ENCODE measurements at regions not wholly inside any gene's neighbourhood (a gene's known extent, or its start where the extent isn't known, plus 50 kb on each side); places are given as distances from the start of the nearest gene placed in this dataset.

GRCh38 chr18:70420146-70420898 is 131.5 kb downstream of the SOCS6 start:
- no peak for DNase-seq (ENCODE audit: extremely low spot score)
- ChIA-PET CTCF (no interaction called here), POLR2A (no interaction called here)
- TF ChIP-seq, protein P1, sequence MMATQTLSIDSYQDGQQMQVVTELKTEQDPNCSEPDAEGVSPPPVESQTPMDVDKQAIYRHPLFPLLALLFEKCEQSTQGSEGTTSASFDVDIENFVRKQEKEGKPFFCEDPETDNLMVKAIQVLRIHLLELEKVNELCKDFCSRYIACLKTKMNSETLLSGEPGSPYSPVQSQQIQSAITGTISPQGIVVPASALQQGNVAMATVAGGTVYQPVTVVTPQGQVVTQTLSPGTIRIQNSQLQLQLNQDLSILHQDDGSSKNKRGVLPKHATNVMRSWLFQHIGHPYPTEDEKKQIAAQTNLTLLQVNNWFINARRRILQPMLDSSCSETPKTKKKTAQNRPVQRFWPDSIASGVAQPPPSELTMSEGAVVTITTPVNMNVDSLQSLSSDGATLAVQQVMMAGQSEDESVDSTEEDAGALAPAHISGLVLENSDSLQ (IDR thresholded peaks at IDR 0.05), result no peak
- no peak for TF ChIP-seq L3MBTL2 (conservative IDR thresholded peaks at IDR 0.05)
- no peak for TF ChIP-seq HDGF (IDR thresholded peaks at IDR 0.05; ENCODE audit: borderline replicate concordance)
- no peak for TF ChIP-seq TARDBP (IDR thresholded peaks at IDR 0.05)
- TF ChIP-seq FOXM1 (IDR thresholded peaks at IDR 0.05; ENCODE audit: borderline replicate concordance), result no peak
- TF ChIP-seq CTBP1 (IDR thresholded peaks at IDR 0.05; ENCODE audit: borderline replicate concordance), result no peak
- TF ChIP-seq ZNF384 (IDR thresholded peaks at IDR 0.05), result no peak
- no peak for TF ChIP-seq FOXK2 (IDR thresholded peaks at IDR 0.05)
- TF ChIP-seq ARNT (IDR thresholded peaks at IDR 0.05), result no peak
- TF ChIP-seq LEF1 (IDR thresholded peaks at IDR 0.05; ENCODE audit: borderline replicate concordance), result no peak
- no peak for TF ChIP-seq BHLHE40 (IDR thresholded peaks at IDR 0.05; ENCODE audit: borderline replicate concordance)
- no peak for TF ChIP-seq NFRKB (IDR thresholded peaks at IDR 0.05)
- TF ChIP-seq SUZ12 (IDR thresholded peaks at IDR 0.05), result no peak
- no peak for TF ChIP-seq FOXA1 (IDR thresholded peaks at IDR 0.05)
- no peak for TF ChIP-seq SP1 (IDR thresholded peaks at IDR 0.05)
- no peak for TF ChIP-seq ELF4 (IDR thresholded peaks at IDR 0.05)

DNA sequence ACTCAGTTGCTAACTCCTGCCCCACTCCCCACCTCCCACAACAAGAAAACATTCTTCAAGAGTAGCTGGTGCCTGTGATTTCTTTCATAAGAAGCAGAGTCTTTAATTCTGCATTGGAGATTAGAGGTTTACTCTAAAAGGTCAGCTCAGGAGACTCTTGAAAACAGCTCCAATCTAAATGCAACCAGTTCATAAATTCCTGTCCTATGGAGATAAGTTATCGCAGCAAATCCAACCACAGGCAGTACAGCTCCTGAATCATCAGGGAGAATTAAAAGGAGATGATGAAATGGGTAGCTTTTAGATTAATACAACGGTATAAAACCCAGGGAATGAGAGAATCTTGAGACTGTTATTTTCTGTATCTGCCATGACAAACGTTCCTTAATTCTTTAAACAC is 130.7 kb downstream of the SOCS6 start:
- POLR2A ChIA-PET, result no interaction called here
- TF ChIP-seq ELF4 (IDR thresholded peaks at IDR 0.05) (no peak), SP1 (IDR thresholded peaks at IDR 0.05) (no peak), FOXM1 (IDR thresholded peaks at IDR 0.05; ENCODE audit: borderline replicate concordance) (no peak), ARNT (IDR thresholded peaks at IDR 0.05) (no peak), BHLHE40 (IDR thresholded peaks at IDR 0.05; ENCODE audit: borderline replicate concordance) (no peak), HDGF (IDR thresholded peaks at IDR 0.05; ENCODE audit: borderline replicate concordance) (no peak)
- TF ChIP-seq, protein P1 (IDR thresholded peaks at IDR 0.05), result no peak
- CTCF ChIA-PET, result no interaction called here
- DNase-seq (ENCODE audit: extremely low spot score), result no peak

DNA sequence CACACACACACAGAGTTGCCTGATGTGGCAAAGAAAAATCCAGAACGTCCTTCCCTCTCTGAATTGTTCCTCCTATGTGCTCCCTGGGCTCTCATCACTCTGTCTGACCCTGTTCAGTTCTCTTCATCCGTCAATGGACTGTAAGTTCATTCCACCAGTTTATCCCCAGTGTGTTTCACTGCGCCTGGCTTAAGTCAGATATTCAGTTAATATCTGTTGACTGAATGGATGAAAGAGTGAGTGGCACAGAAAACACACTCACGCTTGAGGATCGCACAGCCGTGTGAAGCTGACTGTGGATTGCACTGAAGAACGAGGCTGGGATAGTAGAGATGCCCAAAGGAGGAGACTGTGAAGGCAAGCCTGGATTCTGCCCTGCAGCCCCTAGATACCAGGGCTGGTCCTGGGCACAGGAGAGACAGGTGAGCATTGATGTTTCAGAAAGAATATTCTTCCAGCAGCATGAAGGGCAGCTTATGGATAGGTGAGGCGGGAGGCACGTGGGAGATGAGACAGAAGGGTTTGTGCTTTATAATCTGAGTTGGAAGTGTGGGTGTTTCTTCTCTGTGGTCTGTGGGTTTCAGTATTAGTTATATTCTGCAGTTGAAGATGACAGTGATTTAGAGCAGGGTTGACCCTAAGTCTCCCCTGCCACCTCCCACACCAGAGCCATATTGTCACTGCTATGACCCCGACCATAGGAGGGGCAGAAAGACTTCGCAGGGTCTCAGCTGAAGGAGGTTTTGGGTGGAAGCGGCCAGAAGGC is 129.9 kb downstream of the SOCS6 start:
- CTCF ChIA-PET, result interaction anchor here (0.7 to 0.8 kb wide), 2 partner anchors 15 to 223 kb away, joined by 3 read pairs; no protein-coding TSS in a partner anchor
- POLR2A ChIA-PET, result no interaction called here
- TF ChIP-seq FOXM1 (IDR thresholded peaks at IDR 0.05; ENCODE audit: borderline replicate concordance), result no peak
- TF ChIP-seq NFRKB (IDR thresholded peaks at IDR 0.05), result no peak
- no peak for DNase-seq (ENCODE audit: extremely low spot score)

GRCh38 chr18:70417847-70418246 is 129.0 kb downstream of the SOCS6 start:
- ChIA-PET CTCF (interaction anchor here (0.8 kb wide), 1 partner anchor 222 kb away, joined by 3 read pairs; no protein-coding TSS in a partner anchor), POLR2A (no interaction called here)
- DNase-seq (ENCODE audit: extremely low spot score), result no peak
- no peak for TF ChIP-seq BHLHE40 (IDR thresholded peaks at IDR 0.05; ENCODE audit: borderline replicate concordance)

DNA sequence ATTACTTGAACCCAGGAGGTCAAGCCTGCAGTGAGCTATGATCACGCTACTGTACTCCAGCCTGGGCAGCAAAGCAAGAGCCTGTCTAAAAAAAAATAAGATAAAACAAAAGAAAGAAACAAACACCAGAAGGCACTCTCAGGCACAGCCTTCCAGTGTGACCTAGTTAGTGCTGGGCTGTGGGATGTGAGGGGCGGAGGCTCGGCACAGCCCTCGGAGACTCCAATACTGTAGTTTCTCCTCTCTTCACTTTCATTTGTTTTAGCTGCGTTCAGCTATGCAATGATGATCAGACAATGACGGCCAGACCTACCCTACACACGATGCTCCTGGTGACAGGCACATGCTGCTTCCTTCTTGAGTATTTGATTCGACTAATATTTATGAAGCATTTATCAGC is 127.7 kb downstream of the SOCS6 start:
- CTCF ChIA-PET, result no interaction called here

GRCh38 chr18:70415823-70416488 is 127.1 kb downstream of the SOCS6 start:
- ChIA-PET CTCF (no interaction called here), POLR2A (no interaction called here)
- TF ChIP-seq LEF1 (IDR thresholded peaks at IDR 0.05; ENCODE audit: borderline replicate concordance), result no peak
- TF ChIP-seq CTBP1 (IDR thresholded peaks at IDR 0.05; ENCODE audit: borderline replicate concordance), result no peak
- no peak for TF ChIP-seq FOXM1 (IDR thresholded peaks at IDR 0.05; ENCODE audit: borderline replicate concordance)
- no peak for TF ChIP-seq TARDBP (IDR thresholded peaks at IDR 0.05)
- no peak for TF ChIP-seq L3MBTL2 (conservative IDR thresholded peaks at IDR 0.05)
- no peak for TF ChIP-seq SP1 (IDR thresholded peaks at IDR 0.05)
- no peak for TF ChIP-seq BHLHE40 (IDR thresholded peaks at IDR 0.05; ENCODE audit: borderline replicate concordance)
- TF ChIP-seq FOXK2 (IDR thresholded peaks at IDR 0.05), result no peak
- no peak for TF ChIP-seq ZNF384 (IDR thresholded peaks at IDR 0.05)
- no peak for TF ChIP-seq FOXA1 (IDR thresholded peaks at IDR 0.05)
- TF ChIP-seq, protein P1 (IDR thresholded peaks at IDR 0.05), result no peak
- TF ChIP-seq ELF4 (IDR thresholded peaks at IDR 0.05), result no peak
- no peak for TF ChIP-seq NFRKB (IDR thresholded peaks at IDR 0.05)
- no peak for TF ChIP-seq ARNT (IDR thresholded peaks at IDR 0.05)
- TF ChIP-seq SUZ12 (IDR thresholded peaks at IDR 0.05), result no peak
- DNase-seq (ENCODE audit: extremely low spot score), result no peak

More for the DNA sequence above, 127.7 kb downstream of the SOCS6 start:
- no peak for DNase-seq (ENCODE audit: extremely low spot score)
- TF ChIP-seq ZNF384 (IDR thresholded peaks at IDR 0.05), result no peak
- no peak for TF ChIP-seq ELF4 (IDR thresholded peaks at IDR 0.05)
- no peak for TF ChIP-seq SP1 (IDR thresholded peaks at IDR 0.05)
- TF ChIP-seq TARDBP (IDR thresholded peaks at IDR 0.05), result no peak
- no peak for TF ChIP-seq FOXA1 (IDR thresholded peaks at IDR 0.05)
- TF ChIP-seq FOXM1 (IDR thresholded peaks at IDR 0.05; ENCODE audit: borderline replicate concordance), result no peak
- TF ChIP-seq BHLHE40 (IDR thresholded peaks at IDR 0.05; ENCODE audit: borderline replicate concordance), result no peak
- TF ChIP-seq CTBP1 (IDR thresholded peaks at IDR 0.05; ENCODE audit: borderline replicate concordance), result no peak
- no peak for TF ChIP-seq L3MBTL2 (conservative IDR thresholded peaks at IDR 0.05)
- TF ChIP-seq, protein P1 (IDR thresholded peaks at IDR 0.05), result no peak
- POLR2A ChIA-PET, result no interaction called here
